CD14-positive monocyte (primary cell): ENCODE measurements at regions not wholly inside any gene's neighbourhood (a gene's known extent, or its start where the extent isn't known, plus 50 kb on each side); places are given as distances from the start of the nearest gene placed in this dataset.

Experiments used
- DNase-seq, 3 donors: peaks; one replicate each; pipeline ENCODE4 v3.0.0-alpha.2; 2011 to 2022
- H2AFZ ChIP-seq: 2 replicates; pipeline ENCODE4 v1.6.0; 2012; ENCODE audit warnings: mild to moderate bottlenecking, low read depth, low read length, inconsistent platforms; ENCODE audit not compliant: insufficient read depth, poor library complexity, severe bottlenecking
- H3K27ac ChIP-seq, 2 donors: 1 replicate in 1 of 2; 2 replicates in 1 of 2; pipeline ENCODE4 v1.5.1; 2012 to 2013; ENCODE audit warnings: low read length in 2 of 2, control low read depth in 1 of 2, inconsistent platforms in 1 of 2, low read depth in 1 of 2, mild to moderate bottlenecking in 1 of 2
- H3K27me3 ChIP-seq, 2 donors: one replicate each; pipeline versions ENCODE4 v1.6.0 to v1.6.1; 2011 to 2013; ENCODE audit warnings: low read length in 2 of 2; ENCODE audit not compliant: control insufficient read depth in 2 of 2, insufficient read depth in 2 of 2
- H3K36me3 ChIP-seq, 2 donors: replicated peaks in 1 of 2; 1 replicate in 1 of 2; 2 replicates in 1 of 2; pipeline versions ENCODE4 v1.5.1 to v1.6.1; 2012 to 2013; ENCODE audit warnings: low read length in 2 of 2, control low read depth in 1 of 2, inconsistent platforms in 1 of 2, mild to moderate bottlenecking in 1 of 2; ENCODE audit not compliant: insufficient read depth in 2 of 2, control insufficient read depth in 1 of 2
- H3K4me1 ChIP-seq, 2 donors: 1 replicate in 1 of 2; 2 replicates in 1 of 2; pipeline versions ENCODE4 v1.5.1 to v1.6.1; 2012 to 2013; ENCODE audit warnings: low read length in 2 of 2, control low read depth in 1 of 2, inconsistent platforms in 1 of 2, mild to moderate bottlenecking in 1 of 2, moderate library complexity in 1 of 2; ENCODE audit not compliant: insufficient read depth in 2 of 2, control insufficient read depth in 1 of 2
- H3K4me2 ChIP-seq: replicated peaks from 2 replicates; pipeline ENCODE3; 2012; ENCODE audit warnings: low read length, moderate library complexity, mild to moderate bottlenecking; ENCODE audit not compliant: poor library complexity, severe bottlenecking; ENCODE audit errors: extremely low read depth
- H3K4me3 ChIP-seq, 3 experiments: fragments of 200-600 bp in 1 of 3; sonication (generic) in 1 of 3; replicated peaks in 1 of 3; 1 replicate in 2 of 3; 2 replicates in 1 of 3; pipeline ENCODE4 v1.5.1; 2011 to 2013; ENCODE audit warnings: low read length in 3 of 3, mild to moderate bottlenecking in 3 of 3, control low read depth in 2 of 3, low read depth in 2 of 3, inconsistent platforms in 1 of 3, moderate library complexity in 1 of 3
- H3K79me2 ChIP-seq: 2 replicates; pipeline ENCODE4 v1.6.0; 2012; ENCODE audit warnings: mild to moderate bottlenecking, control low read depth, inconsistent platforms, low read length, moderate library complexity; ENCODE audit not compliant: insufficient read depth
- H3K9ac ChIP-seq: 2 replicates; pipeline ENCODE4 v1.6.0; 2017; ENCODE audit warnings: low read length, mild to moderate bottlenecking; ENCODE audit not compliant: insufficient read depth, poor library complexity, severe bottlenecking
- H3K9me3 ChIP-seq, 2 donors: replicated peaks in 1 of 2; 1 replicate in 1 of 2; 2 replicates in 1 of 2; pipeline versions ENCODE4 v1.5.1 to v1.6.1; 2012 to 2013; ENCODE audit warnings: low read length in 2 of 2, control low read depth in 1 of 2; ENCODE audit not compliant: control insufficient read depth in 1 of 2, insufficient read depth in 1 of 2
- H4K20me1 ChIP-seq: 2 replicates; pipeline ENCODE4 v1.6.0; 2012; ENCODE audit warnings: mild to moderate bottlenecking, low read length, control low read depth, moderate library complexity; ENCODE audit not compliant: insufficient read depth
- H3K27ac Mint-ChIP-seq, 7 donors: one replicate each; pipeline ENCODE4 v1.8.0; 2020; ENCODE audit warnings: mild to moderate bottlenecking in 7 of 7, mixed read lengths in 7 of 7, moderate library complexity in 6 of 7, inconsistent platforms in 2 of 7
- H3K27me3 Mint-ChIP-seq, 3 donors: one replicate each; pipeline ENCODE4 v1.8.0; 2021 to 2022; ENCODE audit warnings: low read depth in 3 of 3, mild to moderate bottlenecking in 3 of 3, mixed read lengths in 3 of 3, moderate library complexity in 3 of 3, inconsistent platforms in 1 of 3
- H3K36me3 Mint-ChIP-seq, 2 donors: one replicate each; pipeline ENCODE4 v1.8.0; 2020; ENCODE audit warnings: mixed read lengths in 2 of 2, inconsistent platforms in 1 of 2, mild to moderate bottlenecking in 1 of 2
- H3K4me1 Mint-ChIP-seq: one replicate; pipeline ENCODE4 v1.8.0; 2020; ENCODE audit warnings: mild to moderate bottlenecking, mixed read lengths
- H3K4me3 Mint-ChIP-seq, 2 donors: one replicate each; pipeline ENCODE4 v1.8.0; 2020; ENCODE audit warnings: mild to moderate bottlenecking in 2 of 2, mixed read lengths in 2 of 2, moderate library complexity in 1 of 2
- H3K9me3 Mint-ChIP-seq, 7 donors: one replicate each; pipeline ENCODE4 v1.8.0; 2020 to 2022; ENCODE audit warnings: mixed read lengths in 7 of 7, mild to moderate bottlenecking in 6 of 7, moderate library complexity in 6 of 7, inconsistent platforms in 2 of 7
- WGBS: methylation state at CpG from one replicate; pipeline ENCODE4 v1.1.5; 2013; ENCODE audit warnings: missing lambda C conversion rate; ENCODE audit not compliant: insufficient coverage; 5-methylcytosine and 5-hydroxymethylcytosine counted together
- intact Hi-C, 2 donors: fragments of 100-400 bp; cut with micrococcal nuclease; formaldehyde crosslinking; loops; one replicate each; pipeline versions ENCODE4 v1.15.0 to v1.15.1; 2023
- TF ChIP-seq, protein P1 (sequence below): fragments of 200-600 bp; IDR thresholded peaks from one replicate; pipeline ENCODE4 v1.8.0; 2022; ENCODE audit warnings: antibody characterized with exemption, mild to moderate bottlenecking

GRCh38 chr13:103852036-103852435, 785.8 kb upstream of the SLC10A2 start:
- no peak for DNase-seq
- Histone ChIP-seq H3K9me3 (peaks cover 0 to 3% of the 10 kb centered on the region in 2 donors), H3K4me2 (no peak overlapping the region), H3K79me2 (no peaks in the 10 kb centered on the region), H3K4me1 (no peaks in the 10 kb centered on the region), H3K9ac (no peak overlapping the region), H3K27me3 (no peaks in the 10 kb centered on the region), H2AFZ (no peak overlapping the region), H4K20me1 (no peaks in the 10 kb centered on the region), H3K27ac (no peak overlapping the region), H3K36me3 (no peaks in the 10 kb centered on the region), H3K4me3 (no peak overlapping the region)
- Mint-ChIP-seq H3K27ac (no peak overlapping the region), H3K36me3 (no peaks in the 10 kb centered on the region), H3K4me3 (no peak overlapping the region), H3K27me3 (no peaks in the 10 kb centered on the region), H3K9me3 (peaks cover 0 to 6% (median 2%) of the 10 kb centered on the region in 7 donors), H3K4me1 (no peaks in the 10 kb centered on the region)
- TF ChIP-seq, protein P1, sequence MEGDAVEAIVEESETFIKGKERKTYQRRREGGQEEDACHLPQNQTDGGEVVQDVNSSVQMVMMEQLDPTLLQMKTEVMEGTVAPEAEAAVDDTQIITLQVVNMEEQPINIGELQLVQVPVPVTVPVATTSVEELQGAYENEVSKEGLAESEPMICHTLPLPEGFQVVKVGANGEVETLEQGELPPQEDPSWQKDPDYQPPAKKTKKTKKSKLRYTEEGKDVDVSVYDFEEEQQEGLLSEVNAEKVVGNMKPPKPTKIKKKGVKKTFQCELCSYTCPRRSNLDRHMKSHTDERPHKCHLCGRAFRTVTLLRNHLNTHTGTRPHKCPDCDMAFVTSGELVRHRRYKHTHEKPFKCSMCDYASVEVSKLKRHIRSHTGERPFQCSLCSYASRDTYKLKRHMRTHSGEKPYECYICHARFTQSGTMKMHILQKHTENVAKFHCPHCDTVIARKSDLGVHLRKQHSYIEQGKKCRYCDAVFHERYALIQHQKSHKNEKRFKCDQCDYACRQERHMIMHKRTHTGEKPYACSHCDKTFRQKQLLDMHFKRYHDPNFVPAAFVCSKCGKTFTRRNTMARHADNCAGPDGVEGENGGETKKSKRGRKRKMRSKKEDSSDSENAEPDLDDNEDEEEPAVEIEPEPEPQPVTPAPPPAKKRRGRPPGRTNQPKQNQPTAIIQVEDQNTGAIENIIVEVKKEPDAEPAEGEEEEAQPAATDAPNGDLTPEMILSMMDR: no peak
- intact Hi-C loops: no loop called here
- WGBS: 95% methylated on average over 5 of the region's 5 CpGs

GRCh38 chr13:103844471-103844870, 778.3 kb upstream of the SLC10A2 start:
- WGBS: no CpG with 5 or more reads among the region's 2 CpGs
- TF ChIP-seq, protein P1: no peak
- Histone ChIP-seq H3K36me3 (no peaks in the 10 kb centered on the region), H3K9me3 (peaks cover 0 to 3% of the 10 kb centered on the region in 2 donors), H3K27ac (no peak overlapping the region), H3K9ac (no peak overlapping the region), H2AFZ (no peak overlapping the region), H3K4me1 (no peaks in the 10 kb centered on the region), H3K79me2 (no peaks in the 10 kb centered on the region), H3K4me3 (no peak overlapping the region), H3K4me2 (no peak overlapping the region), H4K20me1 (no peaks in the 10 kb centered on the region), H3K27me3 (no peaks in the 10 kb centered on the region)
- Mint-ChIP-seq H3K4me3 (no peak overlapping the region), H3K9me3 (peaks cover 0 to 2% (median 0%) of the 10 kb centered on the region in 7 donors), H3K27ac (no peak overlapping the region), H3K36me3 (no peaks in the 10 kb centered on the region), H3K27me3 (no peaks in the 10 kb centered on the region), H3K4me1 (no peaks in the 10 kb centered on the region)
- intact Hi-C loops: no loop called here
- DNase-seq: no peak
